ENCODE measurements at regions not wholly inside any gene's neighbourhood (a gene's known extent, or its start where the extent isn't known, plus 50 kb on each side); places are given as distances from the start of the nearest gene placed in this dataset.

GRCh38 chr9:589723-590122 is 251.8 kb upstream of the DMRT1 start:
- DNase-seq (ENCODE audit: extremely low read depth, low read depth): no peak
- no peak overlapping the region for H3K4me3 ChIP-seq (replicated peaks; ENCODE audit: low read depth, low read length)
- no peak for TF ChIP-seq CTCF (IDR thresholded peaks at IDR 0.05; ENCODE audit: low read depth, low read length, missing control alignments)

GRCh38 chr9:591292-591691 is 250.2 kb upstream of the DMRT1 start:
- no peak for DNase-seq (ENCODE audit: extremely low read depth, low read depth)
- no peak overlapping the region for H3K4me3 ChIP-seq (replicated peaks; ENCODE audit: low read depth, low read length)
- TF ChIP-seq CTCF (IDR thresholded peaks at IDR 0.05; ENCODE audit: low read depth, low read length, missing control alignments): no peak

GRCh38 chr9:592225-592624 is 249.3 kb upstream of the DMRT1 start:
- no peak for TF ChIP-seq CTCF (IDR thresholded peaks at IDR 0.05; ENCODE audit: low read depth, low read length, missing control alignments)
- no peak for DNase-seq (ENCODE audit: extremely low read depth, low read depth)
- H3K4me3 ChIP-seq (replicated peaks; ENCODE audit: low read depth, low read length): no peak overlapping the region

- no peak overlapping the region for H3K4me3 ChIP-seq (replicated peaks; ENCODE audit: low read depth, low read length)
- no peak for TF ChIP-seq CTCF (IDR thresholded peaks at IDR 0.05; ENCODE audit: low read depth, low read length, missing control alignments)
These were observed 248.8 kb upstream of the DMRT1 start for GRCh38 chr9:592733-593132.

DNA sequence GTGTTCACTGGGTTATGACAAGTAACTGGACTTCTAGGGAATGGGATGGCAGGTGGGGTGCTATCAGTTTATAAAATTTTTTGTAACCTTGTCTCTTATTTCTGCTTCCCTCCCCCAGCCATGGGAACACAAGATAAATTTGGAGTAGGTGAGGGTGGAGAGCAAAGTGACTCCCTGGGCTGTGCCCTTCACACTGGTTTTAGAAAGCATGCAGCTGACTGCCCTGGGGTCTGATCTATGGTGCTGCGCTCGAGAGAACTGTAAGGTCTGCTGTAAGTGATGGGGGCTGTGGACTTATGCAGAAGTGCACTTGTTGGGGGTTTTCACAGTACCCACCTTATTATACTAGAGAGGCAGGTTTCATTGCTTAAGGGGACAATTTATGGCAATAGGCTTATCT is 247.7 kb upstream of the DMRT1 start:
- H3K4me3 ChIP-seq (replicated peaks; ENCODE audit: low read depth, low read length): no peak overlapping the region
- TF ChIP-seq CTCF (IDR thresholded peaks at IDR 0.05; ENCODE audit: low read depth, low read length, missing control alignments): no peak
- no peak for DNase-seq (ENCODE audit: extremely low read depth, low read depth)

More at GRCh38 chr9:592733-593132, 248.8 kb upstream of the DMRT1 start:
- DNase-seq (ENCODE audit: extremely low read depth, low read depth): no peak

DNA sequence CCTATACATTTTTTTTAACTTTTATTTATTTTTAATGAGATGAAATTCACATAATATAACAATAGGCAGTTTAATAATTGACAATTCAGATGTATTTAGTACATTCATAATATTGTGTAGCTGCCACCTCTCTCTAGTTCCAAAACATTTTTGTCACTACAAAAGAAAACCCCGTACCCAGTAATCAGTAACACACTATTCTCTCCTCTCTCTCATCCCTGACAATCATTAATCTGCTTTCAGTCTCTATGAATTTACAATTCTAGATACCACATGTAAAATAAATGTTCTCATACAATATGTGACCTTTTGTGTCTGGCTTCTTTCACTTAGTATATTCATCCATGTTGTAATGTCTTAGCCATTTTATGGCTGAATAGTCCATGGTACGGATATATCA is 244.8 kb upstream of the DMRT1 start:
- H3K4me3 ChIP-seq (replicated peaks; ENCODE audit: low read depth, low read length): no peak overlapping the region
- DNase-seq (ENCODE audit: extremely low read depth, low read depth): no peak
- TF ChIP-seq CTCF (IDR thresholded peaks at IDR 0.05; ENCODE audit: low read depth, low read length, missing control alignments): no peak

DNA sequence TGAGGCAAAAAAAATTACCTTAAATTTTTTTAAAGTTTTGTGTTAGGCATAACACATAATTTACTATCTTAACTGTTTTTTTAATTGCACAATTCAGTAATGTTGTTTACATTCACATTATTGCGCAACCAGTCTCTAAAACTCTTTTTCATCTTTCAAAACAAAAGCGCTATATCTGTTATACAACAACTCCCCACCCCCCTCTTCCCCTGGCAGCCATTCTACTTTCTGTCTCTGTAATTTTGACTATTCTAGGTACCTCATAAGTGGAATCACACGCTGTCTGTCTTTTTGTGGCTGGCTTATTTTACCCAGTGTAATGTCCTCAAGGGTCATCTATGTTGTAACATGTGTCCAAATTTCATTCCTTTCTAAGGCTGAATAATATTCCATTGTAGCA is 241.5 kb upstream of the DMRT1 start:
- no peak for TF ChIP-seq CTCF (IDR thresholded peaks at IDR 0.05; ENCODE audit: low read depth, low read length, missing control alignments)

More for the DNA sequence above, 241.5 kb upstream of the DMRT1 start:
- DNase-seq (ENCODE audit: extremely low read depth, low read depth): no peak
- no peak overlapping the region for H3K4me3 ChIP-seq (replicated peaks; ENCODE audit: low read depth, low read length)
